GM04503 (cell line): ENCODE measurements at regions not wholly inside any gene's neighbourhood (a gene's known extent, or its start where the extent isn't known, plus 50 kb on each side); places are given as distances from the start of the nearest gene placed in this dataset.
"Not testable (repeated sequence)": the region's sequence is repeated elsewhere in the genome, so short reads cannot be mapped to it uniquely, and the experiment has no call there.

Source experiments
- DNase-seq: peaks from one replicate; pipeline ENCODE4 v3.0.0-alpha.2; 2012; ENCODE audit warnings: low read depth

DNA sequence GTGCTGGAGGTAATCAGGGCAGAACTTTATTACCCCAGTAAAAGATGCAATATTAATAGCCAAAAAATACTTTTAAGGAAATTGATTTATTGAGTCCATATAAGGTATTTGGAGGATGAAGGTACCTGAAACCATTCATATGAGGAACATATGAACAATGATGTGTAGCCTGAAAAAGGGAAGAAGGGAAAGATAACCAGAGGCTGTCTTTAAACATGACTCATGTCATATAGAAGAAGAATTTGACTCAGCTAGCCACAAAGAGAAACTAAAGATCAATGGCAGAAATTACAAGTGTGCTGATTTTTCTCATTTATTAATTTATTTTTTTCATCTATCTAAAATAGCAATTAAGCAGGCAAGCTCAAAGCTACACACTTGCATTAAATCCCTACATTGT is 136.2 kb upstream of the DUSP10 start:
- no peak for DNase-seq

DNA sequence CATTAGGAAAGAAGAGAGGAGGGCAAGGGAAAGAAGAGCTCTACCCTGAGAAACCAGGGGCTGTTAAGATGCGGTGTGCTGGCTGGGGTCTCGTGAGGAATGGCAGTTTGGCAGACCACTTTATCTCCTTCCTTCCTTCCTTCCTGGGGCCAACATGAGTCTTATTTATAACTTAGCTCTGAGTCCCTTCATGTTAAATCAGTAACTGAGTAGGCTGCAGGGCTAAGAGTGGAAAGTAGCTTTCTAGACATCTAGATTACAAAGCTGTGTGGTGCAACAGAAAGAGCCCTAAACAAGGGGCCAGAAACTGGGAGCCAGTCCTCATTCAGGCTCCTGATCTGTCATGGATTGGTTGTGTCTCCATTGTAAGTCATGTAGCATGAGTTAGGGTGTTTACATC is 135.4 kb upstream of the DUSP10 start:
- DNase-seq = no peak

DNA sequence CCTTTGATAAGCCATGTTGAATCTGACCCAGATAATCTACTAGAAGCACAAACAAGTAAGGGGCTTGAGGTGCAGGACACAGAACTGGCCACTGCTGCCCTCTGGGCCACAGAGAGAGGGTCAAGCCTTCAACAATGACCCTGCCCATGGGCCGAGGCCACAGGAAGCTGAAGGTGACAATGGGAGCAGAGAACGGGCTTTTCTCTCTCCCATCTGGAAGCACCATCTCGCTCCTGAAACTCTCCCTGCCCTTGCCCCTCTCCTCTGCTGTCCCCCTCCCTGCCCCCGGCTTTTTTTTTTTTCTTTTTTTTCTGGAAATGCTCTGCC is 133.1 kb upstream of the DUSP10 start:
- no peak for DNase-seq

DNA sequence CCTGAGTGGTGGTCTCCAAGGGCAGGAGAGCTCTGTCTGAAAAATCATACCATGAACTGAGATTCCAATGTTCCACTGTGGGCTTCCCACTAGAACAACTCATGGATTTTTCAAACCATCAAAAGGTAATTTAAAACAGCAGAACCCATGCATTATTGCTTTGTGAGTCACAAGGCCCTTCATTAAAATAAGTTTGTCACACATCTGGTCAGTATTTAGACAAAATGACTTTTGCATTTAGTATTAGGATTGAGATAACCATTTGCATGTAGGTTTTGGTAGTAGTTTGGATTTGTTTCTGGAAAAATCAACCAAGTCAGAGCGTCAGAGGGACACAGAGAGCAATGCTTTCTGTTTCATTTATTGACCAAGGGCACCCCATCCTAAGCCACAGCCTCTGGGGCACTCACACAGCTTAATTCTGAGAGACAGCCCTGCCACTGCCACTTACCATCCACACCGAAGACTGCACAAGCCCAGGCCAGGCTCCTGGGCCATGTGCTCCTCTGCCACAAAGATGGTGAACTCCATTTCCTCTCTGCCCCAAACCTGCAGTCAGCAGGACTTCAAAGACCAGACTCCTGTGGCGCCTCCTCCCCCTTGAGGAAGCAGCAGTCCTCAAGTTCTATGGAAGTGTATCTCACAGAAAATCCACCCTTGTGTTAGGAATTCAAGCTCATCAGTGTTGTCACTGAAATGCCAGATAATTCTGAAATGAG is 132.6 kb upstream of the DUSP10 start:
- DNase-seq = no peak

DNA sequence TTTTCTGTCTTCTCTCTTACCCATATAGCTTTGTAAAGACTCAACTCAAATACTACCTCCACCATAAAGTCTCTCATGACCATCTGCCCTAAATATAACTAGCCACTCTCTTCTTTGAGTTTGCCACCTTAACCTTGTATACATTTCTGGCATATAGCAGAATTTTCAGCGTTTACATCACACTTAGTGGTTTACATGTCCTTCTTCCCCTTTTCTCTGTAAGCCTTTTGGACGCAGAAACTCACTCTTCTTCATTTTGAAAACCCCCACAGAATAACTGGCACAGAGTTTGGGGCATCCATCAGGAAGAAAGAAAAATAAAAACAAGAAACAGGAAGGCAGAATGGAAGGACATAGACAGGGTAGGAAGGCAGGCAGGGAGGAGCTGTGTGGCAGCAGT is 131.8 kb upstream of the DUSP10 start:
- DNase-seq = no peak

DNA sequence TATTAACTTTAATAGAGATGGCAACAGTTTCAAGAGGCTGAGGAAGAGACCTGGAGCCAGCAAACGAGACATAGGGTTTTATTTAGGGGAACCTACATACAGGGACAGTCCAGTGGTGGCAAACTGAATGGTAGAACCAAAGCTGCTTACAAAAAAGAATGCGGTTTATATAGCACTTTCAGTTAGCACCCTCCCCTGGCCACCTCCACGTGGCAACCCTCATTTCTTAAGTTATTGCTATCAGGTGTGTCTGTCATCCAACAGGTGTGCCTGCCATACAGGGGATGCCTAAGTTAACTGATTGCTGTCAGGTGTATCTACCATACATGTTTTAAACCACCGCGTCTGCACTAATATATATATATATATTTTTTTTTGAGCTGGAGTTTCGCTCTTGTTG is 129.2 kb upstream of the DUSP10 start:
- no peak for DNase-seq

DNA sequence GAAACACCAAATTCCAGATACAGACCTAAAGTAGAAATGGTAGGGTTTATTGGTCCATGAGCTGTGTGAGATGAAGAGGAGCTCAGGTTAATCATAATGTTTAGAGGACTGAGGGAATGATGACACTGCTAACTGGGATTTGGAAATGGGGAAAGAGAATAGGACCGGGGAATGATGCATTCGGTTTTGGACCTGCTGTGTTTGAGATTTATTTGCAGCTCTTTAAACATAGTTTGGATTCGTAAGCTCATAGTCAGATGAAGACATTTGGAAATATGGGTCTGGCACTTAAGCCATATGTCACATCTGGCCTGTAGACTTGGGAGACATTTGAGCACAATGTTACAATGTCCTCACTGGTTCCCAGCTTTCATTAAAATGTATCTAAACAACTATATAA is 127.9 kb upstream of the DUSP10 start:
- DNase-seq = peak; percentile 80

DNA sequence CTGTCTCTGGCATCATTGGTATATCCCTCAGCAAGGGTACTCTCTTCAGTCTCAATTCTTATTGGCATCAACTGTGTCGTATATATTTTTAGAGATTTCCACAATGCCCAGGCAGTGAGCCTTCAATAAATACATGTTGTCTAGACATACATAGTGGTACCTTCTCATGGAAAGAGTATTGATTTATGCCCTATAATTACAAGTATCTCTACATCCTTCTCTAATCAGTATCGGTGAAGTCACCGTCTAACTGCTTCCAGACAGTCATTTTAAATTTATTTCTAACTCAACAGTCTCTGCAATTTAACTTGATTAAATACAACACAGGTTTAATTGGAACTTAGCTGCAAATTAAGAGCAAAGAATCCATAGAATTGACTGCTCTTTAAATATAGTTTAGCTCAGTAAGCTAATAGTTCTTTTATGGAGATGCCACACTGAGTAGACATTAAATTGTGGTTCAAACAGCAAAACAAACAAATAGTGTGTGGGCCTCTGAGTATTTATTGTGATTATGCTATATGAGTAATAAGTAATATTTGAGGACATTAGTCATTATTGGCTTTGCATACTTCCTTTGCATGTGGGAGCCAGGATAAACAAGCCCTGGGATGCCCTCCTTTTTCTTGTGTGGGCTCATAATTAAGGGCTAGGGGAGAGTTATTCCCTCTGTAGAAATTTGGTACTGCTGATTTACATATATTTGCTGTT is 126.9 kb upstream of the DUSP10 start:
- peak; percentile 65 for DNase-seq

DNA sequence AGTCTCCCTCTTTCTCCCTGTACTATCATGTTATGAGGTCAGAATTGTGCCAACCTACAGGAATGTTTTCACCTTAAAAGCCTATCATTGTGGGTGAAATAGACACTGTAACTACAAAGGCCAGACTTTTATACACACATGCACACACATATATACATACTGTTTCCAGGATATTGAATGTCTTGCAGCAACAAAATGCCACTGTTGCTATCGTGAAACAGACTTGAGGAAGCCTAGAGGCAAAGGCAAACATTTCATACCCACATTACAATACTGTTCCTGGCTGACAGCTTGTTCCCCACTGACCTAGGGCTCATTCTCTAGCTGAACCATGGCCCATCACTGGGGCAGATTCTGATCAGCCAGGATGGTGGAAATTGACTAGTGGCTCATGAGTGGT is 125.1 kb upstream of the DUSP10 start:
- no peak for DNase-seq

DNA sequence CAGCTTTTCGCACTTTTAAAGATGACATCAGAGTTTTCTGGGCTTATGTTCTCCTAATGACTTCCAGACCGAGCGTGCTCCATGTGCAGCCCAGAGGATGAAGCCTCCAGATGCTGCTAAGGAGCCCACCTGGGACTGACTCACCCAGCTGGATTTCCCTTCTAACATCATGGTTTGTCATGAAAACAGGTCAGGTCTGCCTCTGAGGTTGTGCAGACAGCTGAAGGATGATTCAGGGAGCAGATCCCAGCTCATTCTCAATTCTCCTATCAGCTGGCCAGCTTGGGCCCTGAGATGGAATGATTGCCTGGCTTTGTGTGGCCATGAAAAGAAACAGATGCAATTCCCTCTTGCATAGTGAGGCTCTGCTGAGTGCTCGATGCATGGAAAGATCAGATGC is 123.9 kb upstream of the DUSP10 start:
- DNase-seq = no peak

DNA sequence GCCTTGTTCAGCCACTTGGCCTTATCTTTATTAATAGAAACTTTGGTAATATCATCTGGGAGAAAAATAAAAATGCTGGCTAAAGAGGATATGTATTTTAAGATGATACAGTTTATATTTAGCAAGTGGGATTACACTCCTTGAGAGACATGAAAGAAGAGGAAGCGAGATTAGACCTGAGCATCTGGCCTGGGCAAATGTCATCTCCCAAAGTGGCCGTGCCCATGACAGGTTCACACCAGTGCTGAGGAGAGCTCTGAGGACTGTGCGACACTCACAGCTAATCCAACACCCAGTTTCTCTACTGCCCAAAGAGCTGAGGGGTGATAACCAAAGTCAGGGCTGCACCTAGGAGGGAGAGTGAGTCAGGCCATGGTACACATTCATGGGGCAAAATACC is 121.7 kb upstream of the DUSP10 start:
- no peak for DNase-seq

DNA sequence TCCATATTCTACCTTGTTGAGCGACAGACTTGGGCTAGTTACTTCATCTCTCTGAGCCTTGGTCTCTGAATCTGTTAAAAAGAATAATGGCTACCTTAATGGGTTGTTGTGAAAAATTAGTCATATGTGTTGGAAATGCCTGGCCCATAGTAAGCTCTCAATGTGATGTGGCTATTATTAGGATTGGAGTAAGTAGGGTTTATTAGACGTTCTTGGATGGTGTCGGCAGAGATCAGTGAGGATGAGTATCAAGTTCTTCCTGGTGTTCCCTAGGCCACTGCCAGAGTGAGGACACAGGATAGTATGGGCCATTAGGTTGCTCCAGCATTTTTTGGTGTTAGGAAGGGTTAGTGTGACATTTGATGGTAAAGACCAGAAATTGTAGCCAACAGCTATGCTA is 121.1 kb upstream of the DUSP10 start:
- no peak for DNase-seq

DNA sequence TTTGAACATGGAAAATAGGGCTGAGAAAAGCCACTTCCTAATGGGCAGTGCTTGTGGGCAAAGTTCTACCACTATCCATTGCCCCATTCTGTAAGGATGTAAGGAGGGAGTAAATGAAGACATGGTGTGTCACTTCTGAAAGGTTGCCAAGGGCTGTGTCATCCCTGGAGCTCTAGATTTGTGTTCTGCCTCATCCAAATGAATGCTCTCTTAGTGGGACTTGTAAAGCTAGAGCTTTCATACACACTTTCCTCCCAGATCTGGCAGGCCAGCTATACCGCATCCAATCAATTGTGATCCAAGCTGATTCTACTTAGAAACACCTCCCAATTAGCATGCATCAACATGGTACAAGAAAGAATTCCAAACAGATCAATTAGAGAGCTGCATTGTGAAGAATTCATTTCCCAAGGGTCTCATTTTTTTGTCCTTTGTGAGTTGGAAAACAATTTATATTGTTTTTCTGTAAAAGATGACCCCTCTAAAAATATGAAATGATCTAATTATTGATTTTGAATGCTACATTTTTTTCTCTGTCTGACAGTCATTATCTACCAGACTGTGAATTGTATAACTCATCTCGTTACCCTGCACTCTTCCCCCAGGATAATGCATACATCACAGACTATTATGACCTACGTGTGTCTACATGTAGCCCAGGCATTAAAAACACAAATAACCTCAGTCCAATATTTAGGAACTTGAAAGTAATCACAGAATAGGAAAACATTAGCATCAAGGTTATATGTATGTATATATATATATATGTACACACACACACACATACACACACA is 117.1 kb upstream of the DUSP10 start:
- peak; percentile 79 for DNase-seq

DNA sequence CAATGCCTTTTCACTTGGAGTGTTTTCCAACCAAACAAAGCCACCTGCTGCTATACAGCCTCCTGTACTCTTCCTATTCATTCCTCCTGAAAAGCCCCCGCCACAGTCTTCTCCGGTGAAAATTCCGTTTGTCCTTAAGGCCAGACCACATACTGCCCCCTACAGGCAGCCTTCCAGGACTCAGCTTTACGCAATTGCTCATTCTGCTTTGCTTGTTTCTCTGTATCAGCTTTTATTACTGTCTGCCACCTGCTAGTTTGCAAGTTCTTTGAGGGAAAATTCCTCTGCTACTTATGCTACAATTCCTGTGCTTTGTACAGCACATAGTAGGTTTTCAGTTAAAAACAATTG is 115.2 kb upstream of the DUSP10 start:
- not testable (repeated sequence) for DNase-seq

DNA sequence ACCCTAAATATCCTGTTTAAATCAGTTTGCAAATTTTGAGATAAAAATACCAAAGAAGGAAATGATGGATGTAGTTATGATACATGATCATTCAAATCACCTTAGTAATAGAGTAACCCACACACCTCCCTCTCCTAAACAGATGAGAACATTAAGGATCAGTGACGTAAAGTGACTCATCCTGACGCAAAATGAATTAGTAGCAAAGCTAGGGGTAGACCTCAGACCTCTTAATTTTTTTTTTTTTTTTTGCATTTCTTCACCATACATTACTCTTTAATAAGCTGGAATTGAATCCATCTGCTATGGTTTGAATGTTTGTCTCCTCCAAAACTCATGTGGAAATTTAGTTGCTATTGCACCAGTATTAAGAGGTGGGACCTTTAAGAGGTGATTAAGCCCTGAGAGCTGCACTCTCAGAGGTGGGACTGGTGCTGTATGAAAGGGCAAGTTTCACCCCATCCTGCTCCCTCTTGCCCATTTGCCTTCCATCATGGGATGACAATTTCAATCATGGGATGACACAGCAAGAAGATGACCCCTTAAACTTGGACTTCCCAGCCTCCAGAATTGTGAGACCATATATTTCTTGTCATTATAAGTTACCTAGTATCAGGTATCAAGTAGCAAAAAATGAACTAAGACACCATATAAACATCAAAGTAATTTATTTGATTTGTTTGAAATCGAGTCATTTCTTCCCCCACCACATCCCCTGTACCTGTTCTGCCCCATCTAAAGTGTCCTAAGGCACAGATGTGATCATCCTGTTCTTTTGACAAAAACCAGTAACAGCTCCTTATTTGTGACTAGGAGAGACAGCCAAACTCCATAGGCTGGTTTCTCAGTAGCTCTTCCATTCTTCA is 114.6 kb upstream of the DUSP10 start:
- DNase-seq = no peak

DNA sequence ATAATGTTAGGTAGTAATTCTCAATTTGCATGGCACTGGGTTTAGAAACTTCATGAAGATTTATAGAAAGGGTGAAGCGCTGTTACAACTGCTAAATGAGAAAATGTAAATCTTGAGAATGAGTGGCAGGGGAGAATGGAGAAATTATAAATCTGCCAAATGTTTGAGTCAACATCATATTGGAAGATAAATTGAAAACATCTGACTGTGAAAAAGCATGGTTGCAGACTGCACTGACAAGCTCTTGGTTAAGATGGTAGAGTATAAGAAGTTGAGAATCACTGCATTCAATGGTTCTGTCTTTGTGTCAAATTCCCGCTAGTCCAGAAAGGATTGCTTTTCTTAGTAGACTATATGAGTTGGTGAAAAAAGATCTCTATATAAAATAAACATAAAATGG is 113.3 kb upstream of the DUSP10 start:
- DNase-seq = no peak

DNA sequence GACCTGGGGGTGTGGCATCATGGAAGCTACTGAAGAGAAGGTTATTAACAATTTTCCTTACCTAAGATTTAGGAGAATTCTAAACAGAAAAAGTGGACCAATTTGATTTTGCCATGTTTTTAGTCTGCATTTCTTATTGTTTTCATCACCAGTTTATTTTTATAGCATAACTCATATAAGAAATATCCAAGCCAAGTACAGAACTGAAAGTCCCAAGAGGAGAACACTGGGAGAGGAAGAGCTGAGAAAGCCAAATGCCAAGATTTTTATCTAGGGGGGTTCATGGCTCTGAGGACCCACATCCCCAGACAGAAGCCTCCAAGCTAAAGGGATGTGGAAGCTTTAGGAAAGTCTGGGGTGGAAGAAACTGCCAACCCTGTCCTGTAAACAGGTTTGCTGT is 109.4 kb upstream of the DUSP10 start:
- DNase-seq = no peak

DNA sequence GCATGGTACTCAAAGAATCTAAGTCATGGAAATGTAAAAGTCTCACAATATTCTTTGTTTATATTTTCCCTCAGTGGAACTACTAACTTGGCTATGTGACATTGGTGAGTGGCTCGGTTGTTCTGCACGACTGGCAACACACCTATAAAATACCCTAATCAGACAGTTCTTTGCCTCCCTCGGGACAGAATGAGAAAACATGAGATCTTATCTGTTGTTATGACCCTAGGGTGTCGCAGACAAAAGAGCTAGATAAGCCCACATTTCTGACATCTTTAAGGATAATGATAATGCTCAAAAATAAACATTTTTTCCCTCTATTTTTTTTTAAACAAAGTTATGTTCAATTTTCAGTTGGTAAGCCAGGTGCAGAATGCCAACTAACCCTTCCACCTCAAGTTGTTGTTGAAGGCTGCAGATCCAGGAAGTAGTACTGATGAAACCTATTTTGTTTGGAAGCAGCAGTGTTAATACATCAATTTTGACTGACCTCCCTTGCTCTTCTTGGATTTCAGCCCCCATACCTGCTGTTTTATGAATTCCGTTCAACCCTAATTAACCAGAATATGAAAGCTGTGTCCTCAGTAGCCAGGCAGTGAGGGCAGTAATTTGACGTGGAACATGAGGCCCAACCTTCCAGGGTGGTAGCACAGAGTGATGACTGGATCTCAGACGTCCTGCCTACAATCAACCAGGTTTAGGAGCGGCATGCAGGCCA is 108.7 kb upstream of the DUSP10 start:
- no peak for DNase-seq

DNA sequence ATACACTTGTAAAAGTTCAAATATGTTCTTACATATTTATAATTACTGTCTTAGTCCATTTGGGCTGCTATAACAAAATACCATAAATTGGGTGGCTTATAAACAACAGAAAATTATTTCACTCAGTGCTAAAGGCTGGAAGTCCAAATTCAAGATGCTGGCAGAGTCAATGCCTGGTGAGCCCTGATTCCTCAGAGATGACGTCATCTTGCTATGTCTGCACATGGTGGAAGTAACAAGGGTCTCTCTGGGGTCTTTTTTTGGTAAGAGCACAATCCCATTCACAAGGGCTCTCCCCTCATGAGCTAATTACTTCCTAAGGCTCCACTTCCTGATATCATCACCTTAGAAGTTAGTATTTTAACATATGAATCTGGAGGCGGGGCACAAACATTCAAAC is 108.0 kb upstream of the DUSP10 start:
- DNase-seq = no peak

DNA sequence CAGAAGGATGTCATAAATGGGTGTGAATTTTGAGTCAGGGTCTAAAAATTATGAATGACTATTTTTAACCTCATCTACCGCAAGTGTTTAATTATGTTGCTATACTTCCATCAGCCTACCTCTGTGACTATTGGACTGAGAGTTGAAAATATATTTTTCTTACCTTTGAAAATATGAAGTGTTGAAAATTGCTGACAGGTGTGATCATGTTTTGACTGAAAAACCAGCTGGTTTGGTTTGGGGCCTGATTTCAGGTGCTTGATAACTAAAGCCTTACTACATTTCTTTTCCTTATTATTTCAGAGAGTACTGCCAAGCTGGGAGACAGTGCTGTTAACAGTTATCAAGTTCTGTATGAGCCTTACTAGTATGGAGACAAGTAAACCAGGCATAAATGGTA is 107.2 kb upstream of the DUSP10 start:
- no peak for DNase-seq

DNA sequence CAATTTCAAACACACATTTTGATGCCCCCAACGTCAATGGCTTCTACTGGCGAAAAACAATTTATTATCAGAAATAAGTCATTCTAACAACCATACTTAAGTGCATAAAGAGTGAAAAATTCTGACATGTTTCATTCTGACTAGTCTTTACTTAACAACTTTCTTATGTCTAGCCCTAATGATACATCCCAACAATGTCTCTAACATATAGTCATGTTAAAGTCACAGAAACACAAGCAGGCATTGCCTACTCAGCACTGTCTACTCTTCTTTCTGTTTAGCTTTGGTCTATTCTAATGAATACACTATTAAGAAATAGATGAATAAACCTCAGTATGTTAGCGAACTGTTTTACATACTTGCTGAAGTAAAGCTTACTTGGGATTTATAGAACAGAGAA is 105.8 kb upstream of the DUSP10 start:
- DNase-seq = no peak
